ENCODE measurements at regions not wholly inside any gene's neighbourhood (a gene's known extent, or its start where the extent isn't known, plus 50 kb on each side); places are given as distances from the start of the nearest gene placed in this dataset.

DNA sequence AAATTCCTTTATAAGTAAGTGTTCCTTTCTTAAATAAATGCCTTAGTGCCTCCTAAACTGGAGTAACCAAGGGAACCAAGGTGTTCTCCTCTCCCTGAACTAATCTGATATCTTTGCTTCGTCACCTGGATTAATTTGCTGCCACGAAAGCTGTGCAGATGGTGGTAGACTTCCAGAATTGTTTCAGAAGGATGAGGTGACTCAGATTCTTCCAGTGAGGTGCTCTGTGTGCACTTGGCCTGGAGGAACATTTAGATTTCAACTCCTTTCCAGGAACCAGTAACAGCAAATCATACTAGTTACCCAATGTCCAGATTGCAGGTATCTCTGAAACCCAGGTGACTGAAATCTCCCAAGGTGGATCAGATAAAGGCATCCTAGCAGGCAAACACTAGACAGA, 181.9 kb downstream of the FAT3 start:
- TF ChIP-seq, protein P1, sequence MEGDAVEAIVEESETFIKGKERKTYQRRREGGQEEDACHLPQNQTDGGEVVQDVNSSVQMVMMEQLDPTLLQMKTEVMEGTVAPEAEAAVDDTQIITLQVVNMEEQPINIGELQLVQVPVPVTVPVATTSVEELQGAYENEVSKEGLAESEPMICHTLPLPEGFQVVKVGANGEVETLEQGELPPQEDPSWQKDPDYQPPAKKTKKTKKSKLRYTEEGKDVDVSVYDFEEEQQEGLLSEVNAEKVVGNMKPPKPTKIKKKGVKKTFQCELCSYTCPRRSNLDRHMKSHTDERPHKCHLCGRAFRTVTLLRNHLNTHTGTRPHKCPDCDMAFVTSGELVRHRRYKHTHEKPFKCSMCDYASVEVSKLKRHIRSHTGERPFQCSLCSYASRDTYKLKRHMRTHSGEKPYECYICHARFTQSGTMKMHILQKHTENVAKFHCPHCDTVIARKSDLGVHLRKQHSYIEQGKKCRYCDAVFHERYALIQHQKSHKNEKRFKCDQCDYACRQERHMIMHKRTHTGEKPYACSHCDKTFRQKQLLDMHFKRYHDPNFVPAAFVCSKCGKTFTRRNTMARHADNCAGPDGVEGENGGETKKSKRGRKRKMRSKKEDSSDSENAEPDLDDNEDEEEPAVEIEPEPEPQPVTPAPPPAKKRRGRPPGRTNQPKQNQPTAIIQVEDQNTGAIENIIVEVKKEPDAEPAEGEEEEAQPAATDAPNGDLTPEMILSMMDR (IDR thresholded peaks at IDR 0.05), result no peak
- no peak for TF ChIP-seq POLR2A (IDR thresholded peaks at IDR 0.05)

Measured in heart left ventricle (tissue), 13 donors.